Upper lobe of right lung (tissue), 1 donor: ENCODE measurements at regions not wholly inside any gene's neighbourhood (a gene's known extent, or its start where the extent isn't known, plus 50 kb on each side); places are given as distances from the start of the nearest gene placed in this dataset.

ENCODE experiments used
- ATAC-seq: fragments of 200-7000 bp; cut with Tn5 transposase; one replicate; pipeline ENCODE4 v1.9.1; 2020; ENCODE audit warnings: mild to moderate bottlenecking, moderate library complexity
- DNase-seq: peaks from one replicate; pipeline ENCODE4 v3.0.0-alpha.2; 2020
- H3K27ac ChIP-seq: fragments of 200-600 bp; one replicate; pipeline ENCODE4 v1.8.0; 2022
- H3K27me3 ChIP-seq: fragments of 200-600 bp; one replicate; pipeline ENCODE4 v1.8.0; 2022; ENCODE audit warnings: mild to moderate bottlenecking
- H3K36me3 ChIP-seq: fragments of 200-600 bp; one replicate; pipeline ENCODE4 v1.8.0; 2022
- H3K4me1 ChIP-seq: fragments of 200-600 bp; one replicate; pipeline ENCODE4 v1.8.0; 2022
- H3K4me3 ChIP-seq: fragments of 200-600 bp; one replicate; pipeline ENCODE4 v1.8.0; 2022; ENCODE audit warnings: mild to moderate bottlenecking
- H3K9me3 ChIP-seq: fragments of 200-600 bp; one replicate; pipeline ENCODE4 v1.8.0; 2022
- CTCF ChIP-seq: fragments of 200-600 bp; IDR thresholded peaks from one replicate; pipeline ENCODE4 v1.8.0; 2022; ENCODE audit warnings: antibody characterized with exemption
- intact Hi-C: fragments of 100-400 bp; cut with DNase I; formaldehyde crosslinking; loops from one replicate; pipeline ENCODE4 v1.11.0; 2022
- donor health status: DM: no; HTN: yes; CAD: no; lungs with severe emphysema.

- intact Hi-C loops = no loop called here
- H3K4me1 ChIP-seq = no peaks in the 10 kb centered on the region
- H3K9me3 ChIP-seq = no peaks in the 10 kb centered on the region
- H3K4me3 ChIP-seq = no peak overlapping the region
- no peak overlapping the region for H3K27ac ChIP-seq
- ATAC-seq (no peak), DNase-seq (no peak)
- no peak for TF ChIP-seq CTCF
- no peaks in the 10 kb centered on the region for H3K27me3 ChIP-seq
- no peaks in the 10 kb centered on the region for H3K36me3 ChIP-seq
Measured at GRCh38 chr10:124225467-124226270, 132.3 kb upstream of the CHST15 start.

- Histone ChIP-seq H3K27ac (no peak overlapping the region), H3K27me3 (no peaks in the 10 kb centered on the region), H3K9me3 (no peaks in the 10 kb centered on the region), H3K36me3 (no peaks in the 10 kb centered on the region), H3K4me3 (no peak overlapping the region), H3K4me1 (no peaks in the 10 kb centered on the region)
- intact Hi-C loops = no loop called here
- DNase-seq (no peak), ATAC-seq (no peak)
- TF ChIP-seq CTCF = no peak
Measured at GRCh38 chr10:124225029-124225466, 131.7 kb upstream of the CHST15 start.

- intact Hi-C loops = no loop called here
- Histone ChIP-seq H3K4me1 (no peaks in the 10 kb centered on the region), H3K9me3 (no peaks in the 10 kb centered on the region), H3K4me3 (no peak overlapping the region), H3K27ac (no peak overlapping the region), H3K27me3 (no peaks in the 10 kb centered on the region), H3K36me3 (no peaks in the 10 kb centered on the region)
- TF ChIP-seq CTCF = no peak
- DNase-seq (no peak), ATAC-seq (no peak)
Measured at GRCh38 chr10:124224331-124225028, 131.1 kb upstream of the CHST15 start.

DNA sequence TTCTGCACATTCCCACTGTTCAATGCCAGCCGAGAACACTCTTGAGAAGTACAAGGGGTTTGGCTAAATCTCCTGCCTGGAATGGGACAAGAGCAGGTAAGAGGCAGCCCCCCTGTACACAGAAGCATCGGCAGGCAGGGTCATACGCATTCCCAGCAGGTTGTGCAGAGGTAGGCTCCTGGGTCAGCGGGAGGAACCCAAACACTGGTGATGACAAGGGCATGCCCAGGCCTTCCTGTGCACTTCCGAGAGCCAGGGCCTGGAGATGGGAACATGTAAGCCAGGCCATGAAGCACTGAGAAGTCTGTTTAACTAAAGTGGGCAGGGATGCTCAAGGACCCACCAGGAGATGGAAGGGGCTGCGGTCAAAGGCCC lies 130.3 kb upstream of the CHST15 start:
- no peak overlapping the region for H3K27ac ChIP-seq
- intact Hi-C loops = no loop called here

DNA sequence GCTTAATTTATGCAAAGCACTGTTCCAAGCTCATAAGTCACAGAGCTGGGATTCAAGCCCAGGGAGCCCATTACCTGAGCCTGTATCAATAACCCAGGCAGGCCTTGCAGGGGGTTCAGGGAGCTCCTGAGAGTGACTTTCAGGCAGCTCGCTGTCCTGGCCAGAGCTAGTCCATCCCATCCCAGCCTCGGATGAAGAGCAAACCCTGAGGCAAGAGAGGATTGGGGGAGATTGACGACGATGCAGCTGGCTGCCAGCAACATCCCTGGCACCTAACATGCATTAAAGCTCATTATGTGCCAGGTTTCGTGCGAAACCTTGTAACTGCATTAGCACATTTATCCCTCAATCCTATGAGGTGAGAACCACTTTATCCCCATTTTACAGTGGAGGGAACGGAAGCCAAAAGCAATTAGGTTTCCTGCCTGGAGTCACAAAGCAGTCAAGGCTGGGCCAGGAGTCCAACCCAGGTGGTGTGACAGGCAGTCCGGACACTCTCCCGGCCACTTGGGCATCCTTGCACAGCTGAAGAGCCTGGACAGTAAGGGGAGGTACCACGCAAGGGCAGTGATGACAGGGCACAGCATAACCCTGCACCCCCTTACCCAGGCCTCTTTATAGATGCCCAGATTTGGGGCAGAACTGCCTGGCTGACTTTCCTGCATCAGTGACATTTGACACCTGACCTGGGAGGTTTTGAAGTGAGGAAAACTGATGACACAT lies 129.8 kb upstream of the CHST15 start:
- no peaks in the 10 kb centered on the region for H3K4me1 ChIP-seq
- DNase-seq = no peak
- H3K9me3 ChIP-seq = no peaks in the 10 kb centered on the region
- intact Hi-C loops = no loop called here
- no peak overlapping the region for H3K27ac ChIP-seq
- H3K27me3 ChIP-seq = no peaks in the 10 kb centered on the region
- no peak for ATAC-seq
- no peak overlapping the region for H3K4me3 ChIP-seq
- TF ChIP-seq CTCF = no peak
- H3K36me3 ChIP-seq = no peaks in the 10 kb centered on the region

More for the DNA sequence above, 130.3 kb upstream of the CHST15 start:
- Histone ChIP-seq H3K4me3 (no peak overlapping the region), H3K36me3 (no peaks in the 10 kb centered on the region), H3K27me3 (no peaks in the 10 kb centered on the region), H3K9me3 (no peaks in the 10 kb centered on the region), H3K4me1 (no peaks in the 10 kb centered on the region)
- no peak for TF ChIP-seq CTCF
- DNase-seq (no peak), ATAC-seq (no peak)
